Endometrial microvascular endothelial cells (primary cell): ENCODE measurements at regions not wholly inside any gene's neighbourhood (a gene's known extent, or its start where the extent isn't known, plus 50 kb on each side); places are given as distances from the start of the nearest gene placed in this dataset.
"Not testable (repeated sequence)": the region's sequence is repeated elsewhere in the genome, so short reads cannot be mapped to it uniquely, and the experiment has no call there.

Source experiments
- in situ Hi-C: cut with HindIII; loops from 2 replicates; pipeline ENCODE4 v1.10.0; 2017; ENCODE audit warnings: low sequenced_read_pairs, low pct_unique_long_range_greater_than_20kb; ENCODE audit errors: inconsistent ontology term

- in situ Hi-C loops = no loop called here
Observed at GRCh38 chr3:104040896-104041295, 1325.8 kb upstream of the ALCAM start.

GRCh38 chr3:104043001-104043543 is 1323.6 kb upstream of the ALCAM start:
- in situ Hi-C loops = not testable (repeated sequence)

- in situ Hi-C loops = no loop called here
Observed at GRCh38 chr3:104044002-104044401, 1322.7 kb upstream of the ALCAM start.

DNA sequence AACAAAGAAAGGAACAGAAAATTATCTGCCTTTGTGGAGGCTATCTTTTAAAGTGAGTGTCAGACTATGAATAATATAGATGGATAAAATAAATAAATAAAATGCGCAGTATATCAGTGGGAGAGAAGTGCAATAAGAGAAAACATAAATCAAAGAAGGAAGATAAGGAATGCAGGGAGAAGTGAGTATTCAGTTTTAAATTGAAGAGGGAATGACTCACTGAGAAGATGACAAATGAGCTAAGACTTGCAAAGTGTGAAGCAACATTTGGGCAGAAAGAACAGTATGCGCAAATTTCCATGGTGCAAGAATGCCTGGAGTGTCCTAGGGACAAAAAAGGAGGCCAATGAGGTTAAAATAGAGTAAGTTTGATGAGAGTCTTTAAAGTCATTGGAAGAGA is 1300.1 kb upstream of the ALCAM start:
- in situ Hi-C loops = no loop called here

DNA sequence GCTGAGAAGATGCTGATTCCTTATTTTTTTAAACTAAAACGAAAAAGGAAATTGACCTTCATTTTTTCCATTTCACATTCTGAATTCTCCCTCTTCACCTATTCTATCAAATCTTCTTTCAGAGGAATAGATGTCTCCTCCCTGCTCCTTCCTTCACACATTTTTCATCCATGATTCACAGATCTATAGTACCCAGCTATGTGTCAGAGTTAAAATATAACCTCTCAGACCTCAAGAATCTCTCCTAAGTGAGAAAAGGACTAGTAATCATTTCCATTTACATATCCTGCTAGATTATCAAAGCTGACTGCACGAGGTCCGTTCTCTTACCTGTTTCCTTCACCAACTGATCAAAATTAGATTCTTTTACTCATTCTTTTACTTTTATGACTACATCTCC is 1297.6 kb upstream of the ALCAM start:
- in situ Hi-C loops = no loop called here

DNA sequence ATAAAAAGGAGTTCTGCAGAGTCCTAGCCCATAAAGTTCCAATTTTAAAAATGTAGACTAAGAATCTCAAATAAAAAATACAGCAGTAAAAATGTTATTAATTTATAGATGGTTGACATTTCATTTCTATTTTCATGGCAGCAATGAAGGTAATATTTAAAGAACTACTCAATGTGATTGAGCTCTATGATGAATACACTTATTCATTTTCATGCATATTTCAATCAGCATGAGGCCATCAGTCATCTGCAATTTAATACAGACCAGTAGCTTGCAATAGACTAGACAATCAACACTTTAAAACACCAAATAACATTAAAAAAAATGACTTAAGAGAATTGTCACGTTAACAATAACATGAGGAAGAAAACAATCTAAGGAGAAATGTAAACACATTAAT is 1295.8 kb upstream of the ALCAM start:
- in situ Hi-C loops = no loop called here

- in situ Hi-C loops = no loop called here
Observed at GRCh38 chr3:104080088-104080626, 1286.6 kb upstream of the ALCAM start.

- in situ Hi-C loops = no loop called here
Observed at GRCh38 chr3:104088738-104089137, 1278.0 kb upstream of the ALCAM start.

DNA sequence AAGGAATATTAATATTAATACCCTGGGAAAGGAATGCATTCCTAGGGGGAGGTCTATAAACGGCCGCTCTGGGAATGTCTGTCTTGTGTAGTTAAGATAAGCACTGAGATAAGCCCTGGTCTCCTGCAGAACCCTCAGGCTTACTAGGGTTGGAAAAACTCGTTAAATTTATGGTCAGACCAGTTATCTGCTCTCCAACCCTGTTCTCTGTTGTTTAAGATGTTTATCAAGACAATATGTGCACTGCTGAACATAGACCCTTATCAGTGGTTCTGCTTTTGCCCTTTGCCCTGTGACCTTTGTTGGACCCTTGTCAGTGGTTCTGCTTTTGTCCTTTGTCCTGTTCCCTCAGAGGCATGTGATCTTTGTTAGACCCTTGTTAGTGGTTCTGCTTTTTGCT is 1276.7 kb upstream of the ALCAM start:
- in situ Hi-C loops = not testable (repeated sequence)

GRCh38 chr3:104101736-104102135 is 1265.0 kb upstream of the ALCAM start:
- in situ Hi-C loops = no loop called here

DNA sequence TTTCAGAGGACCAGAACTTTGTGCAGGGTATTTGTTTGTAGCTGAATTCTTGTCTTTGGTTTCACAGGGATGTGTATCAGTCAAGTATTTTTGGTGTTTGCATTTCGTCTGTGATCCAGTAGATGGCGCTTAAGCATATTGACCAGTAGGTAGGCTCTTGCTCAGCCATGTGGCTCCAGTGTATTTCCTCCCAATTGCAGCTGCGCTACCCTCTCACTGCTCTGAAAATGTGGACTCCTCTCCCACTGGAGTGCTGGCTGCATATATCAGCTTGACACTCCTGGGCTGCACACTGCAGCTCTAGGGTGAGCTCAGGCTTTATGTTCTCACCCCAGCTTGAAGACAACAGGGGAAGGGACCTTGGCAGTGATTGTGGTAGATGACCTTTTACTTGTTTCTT is 1264.3 kb upstream of the ALCAM start:
- in situ Hi-C loops = no loop called here

GRCh38 chr3:104106276-104106675 is 1260.4 kb upstream of the ALCAM start:
- in situ Hi-C loops = no loop called here

GRCh38 chr3:104108522-104108921 is 1258.2 kb upstream of the ALCAM start:
- in situ Hi-C loops = no loop called here

DNA sequence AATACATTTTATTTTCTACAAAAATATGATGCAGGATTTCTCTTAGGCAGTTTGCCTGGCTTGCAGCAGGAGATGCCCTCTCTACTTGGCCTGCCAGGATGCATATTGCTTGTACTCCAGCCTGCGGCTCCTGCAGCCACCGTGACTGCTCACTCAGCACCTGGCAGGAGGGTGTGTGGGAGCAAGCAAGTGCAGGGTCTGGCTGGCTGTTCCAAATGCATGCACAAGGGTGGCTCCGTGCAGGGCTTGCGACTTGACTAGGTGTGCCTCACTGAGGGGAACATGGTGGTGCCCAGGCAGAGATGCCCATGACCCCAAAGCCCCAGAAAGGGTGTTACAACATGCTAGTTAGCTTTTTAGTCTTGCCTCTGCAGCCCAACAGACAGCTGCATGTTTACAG is 1240.2 kb upstream of the ALCAM start:
- in situ Hi-C loops = no loop called here

GRCh38 chr3:104126864-104127553 is 1239.7 kb upstream of the ALCAM start:
- in situ Hi-C loops = no loop called here

DNA sequence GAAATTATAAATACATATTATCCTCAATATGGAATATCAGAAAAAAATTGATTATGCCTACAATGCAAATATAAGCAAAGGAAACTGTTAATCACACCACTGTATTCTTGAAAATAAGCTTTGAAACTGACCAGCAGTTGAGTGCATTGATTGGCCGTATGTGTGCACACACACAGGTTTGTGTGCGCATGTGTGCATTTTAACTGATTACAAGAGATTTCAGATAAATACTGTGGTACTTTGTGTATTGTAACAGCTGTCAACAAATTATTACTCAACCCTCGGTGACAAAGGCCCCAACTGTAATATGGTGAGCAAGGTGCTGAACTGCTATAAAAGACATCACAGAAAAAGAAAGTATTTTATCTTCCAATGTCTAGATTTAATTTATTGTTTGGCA is 1238.9 kb upstream of the ALCAM start:
- in situ Hi-C loops = no loop called here

- in situ Hi-C loops = no loop called here
Observed at GRCh38 chr3:104132566-104133403, 1233.9 kb upstream of the ALCAM start.

GRCh38 chr3:104133630-104134029 is 1233.1 kb upstream of the ALCAM start:
- in situ Hi-C loops = no loop called here

DNA sequence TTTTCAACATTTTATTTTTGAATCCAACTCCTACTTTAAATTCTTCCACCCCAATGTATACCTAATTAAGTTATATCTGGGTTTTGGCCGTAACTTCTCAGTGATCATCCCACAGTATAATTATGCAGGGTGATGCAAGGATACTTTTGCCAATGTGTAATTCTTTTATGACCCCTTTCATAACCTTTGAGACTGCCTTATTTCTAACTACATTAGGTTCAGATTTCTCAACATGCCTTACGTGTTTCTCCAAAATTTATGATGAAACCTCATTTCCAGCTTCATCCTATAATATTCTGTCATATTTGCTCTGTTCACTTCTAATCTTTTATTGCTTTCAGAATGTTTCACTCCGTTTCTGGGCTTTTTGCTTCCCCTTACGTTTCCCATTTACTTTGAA is 1229.6 kb upstream of the ALCAM start:
- in situ Hi-C loops = no loop called here

DNA sequence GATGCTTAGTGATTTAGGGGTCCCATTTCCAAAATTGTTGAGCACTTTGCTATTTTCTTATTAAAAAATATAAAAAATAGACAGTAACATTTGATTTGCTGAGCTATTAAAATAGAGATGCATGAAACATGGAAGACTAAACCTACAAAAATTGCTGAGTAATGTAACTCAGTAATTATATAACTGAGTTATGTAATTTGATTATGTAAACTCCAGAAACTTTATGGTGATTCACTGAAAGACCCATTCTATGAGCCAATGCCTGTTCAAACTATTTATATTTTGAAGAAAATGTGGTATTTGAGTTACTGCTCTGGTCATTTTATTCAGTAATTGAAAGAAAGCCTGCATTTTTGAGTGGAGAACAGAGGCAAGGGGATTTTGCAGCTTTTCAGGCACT is 1221.5 kb upstream of the ALCAM start:
- in situ Hi-C loops = no loop called here
